C4-2B (cell line): ENCODE measurements at regions not wholly inside any gene's neighbourhood (a gene's known extent, or its start where the extent isn't known, plus 50 kb on each side); places are given as distances from the start of the nearest gene placed in this dataset.

ENCODE experiments used
- H3K27ac ChIP-seq: fragments of 450-650 bp; 2 replicates; pipeline ENCODE4 v1.5.1; 2017
- ZFX ChIP-seq: fragments of 450-650 bp; IDR thresholded peaks from 2 replicates; pipeline ENCODE4 v1.6.1; 2017
- TF ChIP-seq, protein P1 (sequence below): fragments of 450-650 bp; conservative IDR thresholded peaks from 2 replicates; pipeline ENCODE4 v1.5.1; 2017; ENCODE audit warnings: mild to moderate bottlenecking

DNA sequence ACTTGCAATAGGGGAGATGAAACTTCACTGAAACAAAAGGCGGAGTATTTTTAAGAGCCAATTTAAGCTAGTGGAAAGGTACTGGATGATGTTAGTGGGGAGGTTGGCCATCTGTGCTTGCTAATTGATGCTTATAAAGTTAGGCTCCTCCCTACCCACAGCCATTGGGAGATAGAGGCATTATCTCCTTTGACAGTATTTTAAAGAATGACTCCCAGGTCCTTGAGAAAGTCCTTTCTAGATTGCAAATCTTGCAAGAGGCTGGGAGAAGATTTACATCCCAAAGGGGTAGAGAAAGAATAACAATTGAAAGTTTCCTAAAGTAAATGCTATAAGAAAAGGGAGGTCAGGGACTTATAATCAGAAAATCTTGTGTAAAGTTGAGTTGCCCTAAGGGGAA is 282.6 kb downstream of the BRINP1 start:
- no peak for TF ChIP-seq ZFX
- TF ChIP-seq, protein P1, sequence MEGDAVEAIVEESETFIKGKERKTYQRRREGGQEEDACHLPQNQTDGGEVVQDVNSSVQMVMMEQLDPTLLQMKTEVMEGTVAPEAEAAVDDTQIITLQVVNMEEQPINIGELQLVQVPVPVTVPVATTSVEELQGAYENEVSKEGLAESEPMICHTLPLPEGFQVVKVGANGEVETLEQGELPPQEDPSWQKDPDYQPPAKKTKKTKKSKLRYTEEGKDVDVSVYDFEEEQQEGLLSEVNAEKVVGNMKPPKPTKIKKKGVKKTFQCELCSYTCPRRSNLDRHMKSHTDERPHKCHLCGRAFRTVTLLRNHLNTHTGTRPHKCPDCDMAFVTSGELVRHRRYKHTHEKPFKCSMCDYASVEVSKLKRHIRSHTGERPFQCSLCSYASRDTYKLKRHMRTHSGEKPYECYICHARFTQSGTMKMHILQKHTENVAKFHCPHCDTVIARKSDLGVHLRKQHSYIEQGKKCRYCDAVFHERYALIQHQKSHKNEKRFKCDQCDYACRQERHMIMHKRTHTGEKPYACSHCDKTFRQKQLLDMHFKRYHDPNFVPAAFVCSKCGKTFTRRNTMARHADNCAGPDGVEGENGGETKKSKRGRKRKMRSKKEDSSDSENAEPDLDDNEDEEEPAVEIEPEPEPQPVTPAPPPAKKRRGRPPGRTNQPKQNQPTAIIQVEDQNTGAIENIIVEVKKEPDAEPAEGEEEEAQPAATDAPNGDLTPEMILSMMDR = no peak

DNA sequence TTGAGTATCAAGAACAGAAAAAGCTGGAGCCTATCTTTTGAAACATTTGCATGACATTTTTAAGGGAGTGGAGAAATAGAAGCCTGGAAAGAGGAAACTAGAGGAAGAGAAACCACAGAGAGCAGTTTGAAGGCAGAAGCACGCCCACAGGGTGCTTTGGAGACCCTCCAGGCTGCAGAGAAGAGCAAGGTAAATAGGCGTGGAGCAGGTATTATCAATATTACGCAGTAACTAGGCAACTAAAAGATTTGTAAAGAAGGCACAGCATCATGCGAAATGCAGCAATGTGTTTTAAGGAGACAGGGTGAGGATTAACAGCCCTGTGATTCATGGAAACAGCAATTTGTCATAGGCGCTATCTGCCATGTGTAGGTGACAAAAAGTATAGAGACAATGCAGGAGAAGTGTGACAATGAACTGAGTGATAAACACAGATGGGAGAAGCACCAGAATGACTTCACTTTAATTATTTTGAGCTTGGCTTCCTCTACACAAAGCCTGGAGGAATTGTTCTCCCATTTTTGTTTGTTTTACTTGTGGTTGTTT is 281.2 kb downstream of the BRINP1 start:
- TF ChIP-seq, protein P1 = no peak
- TF ChIP-seq ZFX = no peak
- H3K27ac ChIP-seq = no peak overlapping the region

More for the DNA sequence above, 282.6 kb downstream of the BRINP1 start:
- no peak overlapping the region for H3K27ac ChIP-seq

DNA sequence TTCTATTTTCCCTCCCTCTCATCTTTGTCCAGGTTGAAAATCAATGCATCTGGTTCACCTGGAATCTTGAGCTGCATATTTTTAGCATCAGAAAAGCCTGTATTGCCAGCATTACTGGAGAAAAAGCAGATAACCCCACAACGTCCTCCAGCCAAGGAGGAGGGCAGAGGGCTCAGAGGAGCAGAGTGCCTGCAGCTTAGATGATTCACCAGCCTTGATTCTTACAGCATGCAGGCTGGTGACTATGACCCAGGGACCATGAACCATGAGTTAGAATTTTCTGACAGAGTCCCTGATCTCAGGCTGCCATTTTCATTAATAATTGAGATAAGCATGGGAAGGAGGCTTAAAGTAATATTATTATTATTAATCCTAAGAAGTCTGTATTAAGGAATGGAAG is 278.2 kb downstream of the BRINP1 start:
- H3K27ac ChIP-seq = no peak overlapping the region
- TF ChIP-seq ZFX = no peak
- TF ChIP-seq, protein P1 = no peak

DNA sequence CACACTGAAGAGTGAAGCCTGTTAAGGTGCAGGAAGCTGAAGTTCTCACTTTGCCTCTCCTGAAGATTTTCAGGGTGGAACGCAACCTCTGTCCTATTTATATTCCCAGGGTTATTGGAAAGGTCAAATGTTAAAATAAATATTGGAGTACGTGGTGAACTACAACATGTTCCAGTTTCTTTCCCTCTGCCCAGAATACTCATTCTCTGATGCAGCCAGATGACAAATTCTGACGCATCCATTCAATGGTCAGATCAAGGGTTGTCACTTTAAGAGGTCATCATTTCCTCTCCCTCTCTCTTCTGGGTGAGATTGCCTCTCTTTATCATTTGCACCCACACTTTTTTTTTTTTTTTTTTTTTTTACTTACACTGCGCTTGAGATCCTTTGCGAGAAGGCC is 277.1 kb downstream of the BRINP1 start:
- no peak for TF ChIP-seq ZFX
- TF ChIP-seq, protein P1 = no peak
- H3K27ac ChIP-seq = no peak overlapping the region

DNA sequence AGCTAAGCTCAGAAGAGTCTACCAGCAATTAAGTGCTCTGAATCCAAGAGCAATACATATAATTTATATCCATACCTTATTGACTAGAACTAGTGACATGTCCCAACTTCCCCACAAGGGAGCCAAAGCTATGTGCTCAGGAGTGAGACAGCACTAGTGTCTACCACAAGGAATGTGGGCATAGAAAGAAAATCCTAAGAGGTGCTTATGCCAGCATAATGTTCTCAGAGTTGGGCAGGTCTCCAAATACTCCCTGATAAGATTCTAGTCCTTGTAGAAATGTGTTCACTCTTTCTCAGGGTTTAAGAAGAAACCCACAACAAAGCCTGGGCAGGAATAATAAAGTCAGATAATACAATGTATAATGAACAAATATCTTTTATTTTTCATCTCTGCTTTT is 275.1 kb downstream of the BRINP1 start:
- no peak overlapping the region for H3K27ac ChIP-seq
- no peak for TF ChIP-seq ZFX
- TF ChIP-seq, protein P1 = no peak

DNA sequence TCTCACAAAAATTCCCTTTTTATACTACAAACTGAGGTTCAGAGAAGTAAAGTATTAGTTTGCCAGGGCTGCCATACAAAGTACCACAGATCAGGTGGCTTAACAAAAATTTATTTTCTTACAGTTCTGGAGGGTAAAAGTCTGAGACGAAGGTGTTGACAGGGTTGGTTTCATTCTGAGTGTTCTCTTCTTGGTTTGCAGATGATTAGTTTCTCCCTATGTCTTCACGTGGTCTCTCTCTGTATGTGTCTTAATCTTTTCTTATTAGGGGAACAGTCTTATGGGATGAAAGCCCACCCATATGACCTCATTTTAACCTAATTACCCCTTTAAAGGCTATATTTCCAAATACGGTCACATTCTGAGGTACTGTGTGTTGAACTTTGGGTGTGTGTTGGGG is 274.2 kb downstream of the BRINP1 start:
- H3K27ac ChIP-seq = no peak overlapping the region
- TF ChIP-seq ZFX = no peak
- TF ChIP-seq, protein P1 = no peak

DNA sequence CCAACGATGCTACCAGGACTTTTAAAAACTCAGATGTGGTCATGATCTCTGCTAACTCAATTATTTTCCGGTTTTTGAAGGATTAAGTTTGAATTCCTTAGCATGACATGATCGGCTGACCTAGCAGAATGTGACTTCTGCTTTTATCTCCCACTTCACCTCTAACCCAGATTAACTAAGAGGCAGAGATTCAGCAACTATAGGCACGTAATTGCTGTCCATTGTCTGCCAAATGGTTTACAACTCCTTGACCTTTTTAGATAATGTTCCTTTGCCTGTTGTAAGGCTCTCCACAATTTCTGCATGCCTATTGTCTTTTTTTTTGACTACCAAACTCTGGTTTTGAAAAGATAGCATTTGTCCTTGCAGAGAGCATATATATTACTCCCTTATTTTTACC is 268.2 kb downstream of the BRINP1 start:
- H3K27ac ChIP-seq = no peak overlapping the region
- no peak for TF ChIP-seq ZFX
- TF ChIP-seq, protein P1 = no peak
